GM23248 (cell line): ENCODE measurements at regions not wholly inside any gene's neighbourhood (a gene's known extent, or its start where the extent isn't known, plus 50 kb on each side); places are given as distances from the start of the nearest gene placed in this dataset.
"Not testable (repeated sequence)": the region's sequence is repeated elsewhere in the genome, so short reads cannot be mapped to it uniquely, and the experiment has no call there.

Experiments
- EZH2 ChIP-seq: fragments of 200-600 bp; sonication (generic); IDR thresholded peaks from 2 replicates; pipeline ENCODE4 v1.6.1; 2018; ENCODE audit warnings: antibody characterized with exemption, mild to moderate bottlenecking; ENCODE audit not compliant: insufficient read depth, poor library complexity, severe bottlenecking
- EZH2phosphoT487 ChIP-seq: fragments of 200-600 bp; sonication (generic); IDR thresholded peaks from 2 replicates; pipeline ENCODE4 v1.6.1; 2018; ENCODE audit warnings: antibody characterized with exemption, moderate library complexity, mild to moderate bottlenecking, low read depth; ENCODE audit not compliant: insufficient read depth

DNA sequence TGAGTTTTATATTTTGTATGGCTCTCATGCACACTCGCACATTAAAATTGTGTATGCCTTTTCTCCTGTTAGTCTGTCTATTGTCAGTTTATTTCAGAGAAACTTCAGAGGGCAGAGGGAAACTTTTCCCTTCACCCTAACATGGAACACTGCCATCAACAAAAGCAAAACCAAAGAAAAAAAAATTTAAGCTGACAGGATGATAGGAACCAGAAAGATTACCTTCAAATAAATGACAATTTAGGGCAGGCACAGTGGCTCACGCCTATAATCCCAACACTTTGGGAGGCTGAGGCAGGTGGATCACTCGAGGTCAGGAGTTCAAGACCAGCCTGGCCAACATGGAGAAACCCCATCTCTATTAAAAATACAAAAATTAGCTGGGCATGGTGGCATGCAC, 268.3 kb downstream of the TLE1 start:
- not testable (repeated sequence) for TF ChIP-seq EZH2, EZH2phosphoT487
